K562 (cell line): ENCODE measurements at regions not wholly inside any gene's neighbourhood (a gene's known extent, or its start where the extent isn't known, plus 50 kb on each side); places are given as distances from the start of the nearest gene placed in this dataset.
A peak's percentile ranks its signal among the peaks of the same experiment; 100 is the strongest.

Source experiments
- ATAC-seq: fragments of 200-7000 bp; cut with Tn5 transposase; 3 replicates; pipeline ENCODE4 v1.9.1; 2020; ENCODE audit warnings: moderate library complexity
- BruUV-seq: library from RNA; stranded (reverse); fragments of 400-500 nt; replicated peaks from 2 replicates; lab custom pipeline; 2021; lab: Mats Ljungman, UMichigan
- CTCF ChIA-PET: fragments of 300-600 bp; formaldehyde crosslinking; extraction: SDS; loops from one replicate; lab custom pipeline; 2021; ENCODE audit warnings: low intra/inter-chr PET ratio; lab: Yijun Ruan, JAX
- POLR2A ChIA-PET: fragments of 300-600, 350-650 bp; sonication (Branson Sonifier 250); formaldehyde crosslinking; extraction: SDS; loops from one replicate; lab custom pipeline; 2021; ENCODE audit warnings: antibody characterized with exemption, inconsistent platforms; lab: Yijun Ruan, JAX
- DNase-seq, 4 experiments: peaks; one replicate each; pipeline versions ENCODE4 v3.0.0 to v3.0.0-alpha.2; 2011 to 2018; ENCODE audit warnings: low spot score in 3 of 4, mixed read lengths in 3 of 4; ENCODE audit errors: extremely low read depth in 1 of 4
- FAIRE-seq: peaks from 2 replicates; lab custom pipeline; 2011; peaks lifted over from hg19 to GRCh38; lab: Jason Lieb, UNC
- H2AFZ ChIP-seq: 2 replicates; pipeline ENCODE4 v1.6.0; 2011; ENCODE audit warnings: low read depth, low read length, control low read depth, inconsistent platforms
- H3K27ac ChIP-seq: fragments of 200-600 bp; 3 replicates; pipeline ENCODE4 v1.8.0; 2011; ENCODE audit warnings: low read depth, mild to moderate bottlenecking, control low read depth, inconsistent platforms, low read length, moderate library complexity, mixed read lengths; ENCODE audit errors: extremely low read depth
- H3K27me3 ChIP-seq, 2 experiments: fragments of 300-600 bp in 1 of 2; 2 replicates in 1 of 2; 3 replicates in 1 of 2; pipeline versions ENCODE4 v1.6.0 to v1.8.0; 2011; ENCODE audit warnings: inconsistent platforms in 2 of 2, low read length in 2 of 2, mild to moderate bottlenecking in 1 of 2, mixed read lengths in 1 of 2, moderate library complexity in 1 of 2; ENCODE audit not compliant: control insufficient read depth in 2 of 2, insufficient read depth in 2 of 2
- H3K36me3 ChIP-seq: fragments of 300-600 bp; 3 replicates; pipeline ENCODE4 v1.8.0; 2011; ENCODE audit warnings: mild to moderate bottlenecking, low read length, inconsistent platforms; ENCODE audit not compliant: control insufficient read depth, insufficient read depth
- H3K4me1 ChIP-seq, 2 experiments: fragments of 200-600 bp in 1 of 2; replicated peaks in 1 of 2; 2 replicates in 1 of 2; 3 replicates in 1 of 2; pipeline versions ENCODE4 v1.5.1 to v1.8.0; 2011; ENCODE audit warnings: inconsistent platforms in 2 of 2, low read length in 2 of 2, mild to moderate bottlenecking in 1 of 2, mixed read lengths in 1 of 2, moderate library complexity in 1 of 2; ENCODE audit not compliant: control insufficient read depth in 2 of 2, insufficient read depth in 2 of 2
- H3K4me2 ChIP-seq: 2 replicates; pipeline ENCODE4 v1.6.1; 2011; ENCODE audit warnings: low read length, control low read depth, inconsistent platforms, mixed read lengths; ENCODE audit not compliant: insufficient read depth
- H3K4me3 ChIP-seq: fragments of 200-600 bp; sonication (generic), shearing (Covaris generic); 2 replicates; pipeline ENCODE4 v1.5.1; 2016; ENCODE audit warnings: control low read depth, inconsistent platforms
- H3K79me2 ChIP-seq: fragments of 200-600 bp; 3 replicates; pipeline ENCODE4 v1.8.0; 2011; ENCODE audit warnings: low read length, inconsistent platforms; ENCODE audit not compliant: control insufficient read depth, insufficient read depth
- H3K9ac ChIP-seq, 2 experiments: 2 replicates each; pipeline versions ENCODE4 v1.6.0 to v1.6.1; 2011; ENCODE audit warnings: low read depth in 2 of 2, low read length in 2 of 2, control low read depth in 1 of 2, inconsistent platforms in 1 of 2, mild to moderate bottlenecking in 1 of 2, mixed read lengths in 1 of 2; ENCODE audit not compliant: insufficient read depth in 1 of 2
- H3K9me1 ChIP-seq: one replicate; pipeline ENCODE4 v1.6.0; 2011; ENCODE audit warnings: inconsistent platforms, mild to moderate bottlenecking, low read length, moderate library complexity; ENCODE audit not compliant: control insufficient read depth, insufficient read depth
- H3K9me3 ChIP-seq: replicated peaks from 2 replicates; pipeline ENCODE4 v1.5.1; 2011; ENCODE audit warnings: low read depth, low read length, inconsistent platforms; ENCODE audit not compliant: control insufficient read depth, insufficient read depth
- H4K20me1 ChIP-seq: replicated peaks from 2 replicates; pipeline ENCODE4 v1.6.1; 2011; ENCODE audit warnings: low read length, inconsistent platforms, mixed read lengths; ENCODE audit not compliant: control insufficient read depth, insufficient read depth
- ATF7 ChIP-seq: fragments of 450-650 bp; IDR thresholded peaks from 2 replicates; pipeline ENCODE4 v1.7.1; 2014; ENCODE audit warnings: mild to moderate bottlenecking, moderate library complexity
- ESRRB ChIP-seq: fragments of 250-450 bp; sonication (Bioruptor Pico); IDR thresholded peaks from 2 replicates; pipeline ENCODE4 v1.5.0; 2020; ENCODE audit warnings: mild to moderate bottlenecking, moderate library complexity, borderline replicate concordance
- KLF10 ChIP-seq: fragments of 250-450 bp; sonication (Bioruptor Pico); IDR thresholded peaks from 2 replicates; pipeline ENCODE4 v1.6.1; 2021; ENCODE audit warnings: matching md5 sums
- MAFF ChIP-seq: IDR thresholded peaks from 2 replicates; pipeline ENCODE4 v1.6.1; 2012; ENCODE audit warnings: low read length, improper control_type of control experiment
- NFIX ChIP-seq: fragments of 250-450 bp; sonication (Bioruptor Pico); IDR thresholded peaks from 2 replicates; pipeline ENCODE4 v1.4.0; 2020; ENCODE audit warnings: low read depth, mild to moderate bottlenecking, moderate library complexity
- STAT5A ChIP-seq: IDR thresholded peaks from 2 replicates; pipeline ENCODE4 v1.6.1; 2012; ENCODE audit warnings: low read length, inconsistent platforms, borderline replicate concordance
- ZNF124 ChIP-seq: sonication (generic); formaldehyde crosslinking; IDR thresholded peaks from 2 replicates; pipeline ENCODE4 v1.8.1; 2022; ENCODE audit warnings: missing genetic modification reagents
- ZNF146 ChIP-seq: IDR thresholded peaks from one replicate; pipeline ENCODE4 v1.6.1; 2018; ENCODE audit warnings: missing compliant biosample characterization; ENCODE audit not compliant: unreplicated experiment
- ZNF384 ChIP-seq: IDR thresholded peaks from 2 replicates; pipeline ENCODE4 v1.6.1; 2012; ENCODE audit warnings: low read depth, low read length, improper control_type of control experiment
- WGBS: fragments of 100-300 bp; shearing (Covaris generic); methylation state at CpG from one replicate; pipeline ENCODE4 v1.1.6; 2016; ENCODE audit warnings: low coverage, mixed read lengths; ENCODE audit not compliant: insufficient coverage; ENCODE audit errors: missing lambda C conversion rate; 5-methylcytosine and 5-hydroxymethylcytosine counted together
- in situ Hi-C: fragments of 300-500 bp; cut with MboI; formaldehyde crosslinking; loops from 4 replicates; pipeline ENCODE4 v1.15.0; 2018; ENCODE audit warnings: inconsistent platforms, mixed read lengths
- intact Hi-C: fragments of 100-400 bp; cut with micrococcal nuclease; formaldehyde crosslinking; loops from 2 replicates; pipeline ENCODE4 v1.14.2; 2022
- TF ChIP-seq, protein P1 (sequence below), 2 experiments: fragments of 200-800 bp in 1 of 2; sonication (Bioruptor generic) in 1 of 2; sonication (generic) in 1 of 2; formaldehyde crosslinking in 1 of 2; IDR thresholded peaks in 1 of 2; conservative IDR thresholded peaks in 1 of 2; 2 replicates each; pipeline versions ENCODE4 v1.5.0 to v1.6.1; 2016 to 2020; ENCODE audit warnings: missing compliant biosample characterization in 1 of 2, missing genetic modification characterization in 1 of 2, missing genetic modification reagents in 1 of 2
- TF ChIP-seq, protein P2 (sequence below): fragments of 450-650 bp; IDR thresholded peaks from 2 replicates; pipeline ENCODE4 v1.6.1; 2014; ENCODE audit warnings: low read depth, mild to moderate bottlenecking, moderate library complexity, borderline replicate concordance
- TF ChIP-seq, protein P3 (sequence below): fragments of 200-400 bp; formaldehyde crosslinking; IDR thresholded peaks from 2 replicates; pipeline ENCODE4 v1.6.1; 2017; ENCODE audit warnings: mild to moderate bottlenecking, low read depth, low read length, moderate library complexity

DNA sequence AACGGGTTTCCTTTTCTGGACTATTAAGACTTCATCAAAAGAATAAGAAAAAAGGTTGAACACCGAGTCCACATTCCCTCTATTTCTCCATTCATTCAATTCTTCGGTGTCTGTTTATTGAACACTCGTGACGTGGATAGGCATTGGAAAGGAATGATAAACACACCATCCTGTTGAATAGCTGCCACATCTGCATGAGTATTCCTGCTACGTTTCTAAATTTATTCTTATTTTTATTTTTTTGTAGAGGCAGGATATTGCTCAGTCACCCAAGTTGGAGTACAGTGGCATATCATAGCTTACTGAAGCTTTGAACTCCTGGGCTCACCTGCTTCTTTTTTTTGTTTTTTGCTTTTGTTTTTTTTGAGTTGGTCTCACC, 80.8 kb upstream of the CIBAR2 start (continued):
- TF ChIP-seq, protein P1, sequence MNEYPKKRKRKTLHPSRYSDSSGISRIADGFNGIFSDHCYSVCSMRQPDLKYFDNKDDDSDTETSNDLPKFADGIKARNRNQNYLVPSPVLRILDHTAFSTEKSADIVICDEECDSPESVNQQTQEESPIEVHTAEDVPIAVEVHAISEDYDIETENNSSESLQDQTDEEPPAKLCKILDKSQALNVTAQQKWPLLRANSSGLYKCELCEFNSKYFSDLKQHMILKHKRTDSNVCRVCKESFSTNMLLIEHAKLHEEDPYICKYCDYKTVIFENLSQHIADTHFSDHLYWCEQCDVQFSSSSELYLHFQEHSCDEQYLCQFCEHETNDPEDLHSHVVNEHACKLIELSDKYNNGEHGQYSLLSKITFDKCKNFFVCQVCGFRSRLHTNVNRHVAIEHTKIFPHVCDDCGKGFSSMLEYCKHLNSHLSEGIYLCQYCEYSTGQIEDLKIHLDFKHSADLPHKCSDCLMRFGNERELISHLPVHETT (CRISPR knock-in tag; conservative IDR thresholded peaks at IDR 0.05 in 1 of 2, IDR thresholded peaks at IDR 0.05 in 1 of 2): no peak
- TF ChIP-seq, protein P2, sequence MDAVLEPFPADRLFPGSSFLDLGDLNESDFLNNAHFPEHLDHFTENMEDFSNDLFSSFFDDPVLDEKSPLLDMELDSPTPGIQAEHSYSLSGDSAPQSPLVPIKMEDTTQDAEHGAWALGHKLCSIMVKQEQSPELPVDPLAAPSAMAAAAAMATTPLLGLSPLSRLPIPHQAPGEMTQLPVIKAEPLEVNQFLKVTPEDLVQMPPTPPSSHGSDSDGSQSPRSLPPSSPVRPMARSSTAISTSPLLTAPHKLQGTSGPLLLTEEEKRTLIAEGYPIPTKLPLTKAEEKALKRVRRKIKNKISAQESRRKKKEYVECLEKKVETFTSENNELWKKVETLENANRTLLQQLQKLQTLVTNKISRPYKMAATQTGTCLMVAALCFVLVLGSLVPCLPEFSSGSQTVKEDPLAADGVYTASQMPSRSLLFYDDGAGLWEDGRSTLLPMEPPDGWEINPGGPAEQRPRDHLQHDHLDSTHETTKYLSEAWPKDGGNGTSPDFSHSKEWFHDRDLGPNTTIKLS: no peak
- no peak for TF ChIP-seq ZNF384
- TF ChIP-seq, all 486 proteins: peak for 0

DNA sequence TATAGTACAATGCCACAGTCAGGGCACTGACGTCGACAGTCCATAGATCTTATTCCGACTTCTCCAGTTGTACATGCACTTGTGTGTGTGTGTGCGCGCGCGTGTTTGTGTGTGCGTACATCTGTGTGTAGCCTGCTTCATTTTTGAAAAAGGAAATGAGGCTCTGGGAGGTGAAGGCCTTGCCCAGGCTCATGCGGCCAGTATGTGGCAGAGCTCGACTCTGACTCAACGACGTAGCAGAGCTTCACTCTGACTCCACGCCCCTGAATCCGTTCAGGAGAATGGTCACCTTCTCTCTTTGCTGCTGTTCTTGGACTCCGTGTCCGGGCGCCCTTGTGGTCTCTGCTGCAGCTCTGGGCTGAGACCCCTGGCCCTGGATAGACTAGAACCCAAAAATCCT, 81.6 kb upstream of the CIBAR2 start:
- H4K20me1 ChIP-seq: peaks cover 11% of the 10 kb centered on the region; the same call in 1 of the 2 replicates
- FAIRE-seq: no peak
- no peak overlapping the region for H2AFZ ChIP-seq
- no peak overlapping the region for H3K4me3 ChIP-seq
- intact Hi-C loops: no loop called here
- no peak overlapping the region for H3K4me2 ChIP-seq
- no peaks in the 10 kb centered on the region for H3K27me3 ChIP-seq
- H3K27ac ChIP-seq: no peak overlapping the region
- POLR2A ChIA-PET: interaction anchor here (0.6 to 1.1 kb wide), 3 partner anchors 21 to 244 kb away, joined by 3 read pairs; no protein-coding TSS in a partner anchor
- DNase-seq: no peak
- no peaks in the 10 kb centered on the region for H3K36me3 ChIP-seq
- H3K9me3 ChIP-seq: no peaks in the 10 kb centered on the region
- WGBS: 95% methylated on average over 17 of the region's 17 CpGs
- no peak for ATAC-seq
- in situ Hi-C loops: no loop called here
- peaks cover 4 to 14% of the 10 kb centered on the region in 2 experiments; a peak in 4 of 5 replicates for H3K4me1 ChIP-seq
- BruUV-seq: no TSS peak
- peaks cover 17% of the 10 kb centered on the region; the same call in 2 of the 3 replicates for H3K79me2 ChIP-seq
- H3K9ac ChIP-seq: 0 out of 4 replicates have a peak overlapping the region, but pooled peaks of 1 of the 2 experiments have one; percentile 12
- CTCF ChIA-PET: no interaction called here
- TF ChIP-seq ZNF124 (CRISPR knock-in tag): no peak
- TF ChIP-seq MAFF: no peak
- TF ChIP-seq ATF7: no peak
- TF ChIP-seq ZNF146: no peak
- no peak for TF ChIP-seq STAT5A
- no peak for TF ChIP-seq NFIX (CRISPR knock-in tag)
- TF ChIP-seq ESRRB (CRISPR knock-in tag): no peak
- TF ChIP-seq KLF10 (CRISPR knock-in tag): no peak
- TF ChIP-seq, protein P3, sequence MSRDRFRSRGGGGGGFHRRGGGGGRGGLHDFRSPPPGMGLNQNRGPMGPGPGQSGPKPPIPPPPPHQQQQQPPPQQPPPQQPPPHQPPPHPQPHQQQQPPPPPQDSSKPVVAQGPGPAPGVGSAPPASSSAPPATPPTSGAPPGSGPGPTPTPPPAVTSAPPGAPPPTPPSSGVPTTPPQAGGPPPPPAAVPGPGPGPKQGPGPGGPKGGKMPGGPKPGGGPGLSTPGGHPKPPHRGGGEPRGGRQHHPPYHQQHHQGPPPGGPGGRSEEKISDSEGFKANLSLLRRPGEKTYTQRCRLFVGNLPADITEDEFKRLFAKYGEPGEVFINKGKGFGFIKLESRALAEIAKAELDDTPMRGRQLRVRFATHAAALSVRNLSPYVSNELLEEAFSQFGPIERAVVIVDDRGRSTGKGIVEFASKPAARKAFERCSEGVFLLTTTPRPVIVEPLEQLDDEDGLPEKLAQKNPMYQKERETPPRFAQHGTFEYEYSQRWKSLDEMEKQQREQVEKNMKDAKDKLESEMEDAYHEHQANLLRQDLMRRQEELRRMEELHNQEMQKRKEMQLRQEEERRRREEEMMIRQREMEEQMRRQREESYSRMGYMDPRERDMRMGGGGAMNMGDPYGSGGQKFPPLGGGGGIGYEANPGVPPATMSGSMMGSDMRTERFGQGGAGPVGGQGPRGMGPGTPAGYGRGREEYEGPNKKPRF: no peak
- H3K9me1 ChIP-seq: no peaks in the 10 kb centered on the region
